K562 (cell line): ENCODE measurements at regions not wholly inside any gene's neighbourhood (a gene's known extent, or its start where the extent isn't known, plus 50 kb on each side); places are given as distances from the start of the nearest gene placed in this dataset.

ENCODE experiments used
- ATAC-seq: fragments of 200-7000 bp; cut with Tn5 transposase; 3 replicates; pipeline ENCODE4 v1.9.1; 2020; ENCODE audit warnings: moderate library complexity
- BruUV-seq: library from RNA; stranded (reverse); fragments of 400-500 nt; replicated peaks from 2 replicates; lab custom pipeline; 2021; lab: Mats Ljungman, UMichigan
- CTCF ChIA-PET: fragments of 300-600 bp; formaldehyde crosslinking; extraction: SDS; loops from one replicate; lab custom pipeline; 2021; ENCODE audit warnings: low intra/inter-chr PET ratio; lab: Yijun Ruan, JAX
- POLR2A ChIA-PET: fragments of 300-600, 350-650 bp; sonication (Branson Sonifier 250); formaldehyde crosslinking; extraction: SDS; loops from one replicate; lab custom pipeline; 2021; ENCODE audit warnings: antibody characterized with exemption, inconsistent platforms; lab: Yijun Ruan, JAX
- DNase-seq, 4 experiments: peaks; one replicate each; pipeline versions ENCODE4 v3.0.0 to v3.0.0-alpha.2; 2011 to 2018; ENCODE audit warnings: low spot score in 3 of 4, mixed read lengths in 3 of 4; ENCODE audit errors: extremely low read depth in 1 of 4
- FAIRE-seq: peaks from 2 replicates; lab custom pipeline; 2011; peaks lifted over from hg19 to GRCh38; lab: Jason Lieb, UNC
- H2AFZ ChIP-seq: 2 replicates; pipeline ENCODE4 v1.6.0; 2011; ENCODE audit warnings: low read depth, low read length, control low read depth, inconsistent platforms
- H3K27ac ChIP-seq: fragments of 200-600 bp; 3 replicates; pipeline ENCODE4 v1.8.0; 2011; ENCODE audit warnings: low read depth, mild to moderate bottlenecking, control low read depth, inconsistent platforms, low read length, moderate library complexity, mixed read lengths; ENCODE audit errors: extremely low read depth
- H3K27me3 ChIP-seq, 2 experiments: fragments of 300-600 bp in 1 of 2; 2 replicates in 1 of 2; 3 replicates in 1 of 2; pipeline versions ENCODE4 v1.6.0 to v1.8.0; 2011; ENCODE audit warnings: inconsistent platforms in 2 of 2, low read length in 2 of 2, mild to moderate bottlenecking in 1 of 2, mixed read lengths in 1 of 2, moderate library complexity in 1 of 2; ENCODE audit not compliant: control insufficient read depth in 2 of 2, insufficient read depth in 2 of 2
- H3K36me3 ChIP-seq: fragments of 300-600 bp; 3 replicates; pipeline ENCODE4 v1.8.0; 2011; ENCODE audit warnings: mild to moderate bottlenecking, low read length, inconsistent platforms; ENCODE audit not compliant: control insufficient read depth, insufficient read depth
- H3K4me1 ChIP-seq, 2 experiments: fragments of 200-600 bp in 1 of 2; replicated peaks in 1 of 2; 2 replicates in 1 of 2; 3 replicates in 1 of 2; pipeline versions ENCODE4 v1.5.1 to v1.8.0; 2011; ENCODE audit warnings: inconsistent platforms in 2 of 2, low read length in 2 of 2, mild to moderate bottlenecking in 1 of 2, mixed read lengths in 1 of 2, moderate library complexity in 1 of 2; ENCODE audit not compliant: control insufficient read depth in 2 of 2, insufficient read depth in 2 of 2
- H3K4me2 ChIP-seq: 2 replicates; pipeline ENCODE4 v1.6.1; 2011; ENCODE audit warnings: low read length, control low read depth, inconsistent platforms, mixed read lengths; ENCODE audit not compliant: insufficient read depth
- H3K4me3 ChIP-seq: fragments of 200-600 bp; sonication (generic), shearing (Covaris generic); 2 replicates; pipeline ENCODE4 v1.5.1; 2016; ENCODE audit warnings: control low read depth, inconsistent platforms
- H3K79me2 ChIP-seq: fragments of 200-600 bp; 3 replicates; pipeline ENCODE4 v1.8.0; 2011; ENCODE audit warnings: low read length, inconsistent platforms; ENCODE audit not compliant: control insufficient read depth, insufficient read depth
- H3K9ac ChIP-seq, 2 experiments: 2 replicates each; pipeline versions ENCODE4 v1.6.0 to v1.6.1; 2011; ENCODE audit warnings: low read depth in 2 of 2, low read length in 2 of 2, control low read depth in 1 of 2, inconsistent platforms in 1 of 2, mild to moderate bottlenecking in 1 of 2, mixed read lengths in 1 of 2; ENCODE audit not compliant: insufficient read depth in 1 of 2
- H3K9me1 ChIP-seq: one replicate; pipeline ENCODE4 v1.6.0; 2011; ENCODE audit warnings: inconsistent platforms, mild to moderate bottlenecking, low read length, moderate library complexity; ENCODE audit not compliant: control insufficient read depth, insufficient read depth
- H3K9me3 ChIP-seq: replicated peaks from 2 replicates; pipeline ENCODE4 v1.5.1; 2011; ENCODE audit warnings: low read depth, low read length, inconsistent platforms; ENCODE audit not compliant: control insufficient read depth, insufficient read depth
- H4K20me1 ChIP-seq: replicated peaks from 2 replicates; pipeline ENCODE4 v1.6.1; 2011; ENCODE audit warnings: low read length, inconsistent platforms, mixed read lengths; ENCODE audit not compliant: control insufficient read depth, insufficient read depth
- ADNP ChIP-seq: fragments of 200-800 bp; sonication (Bioruptor generic); IDR thresholded peaks from 2 replicates; pipeline ENCODE4 v1.6.1; 2016; ENCODE audit warnings: missing genetic modification characterization, missing compliant biosample characterization
- ARNT ChIP-seq, 2 experiments: fragments of 450-650 bp; IDR thresholded peaks; 2 replicates each; pipeline ENCODE4 v1.6.1; 2016; ENCODE audit warnings: mild to moderate bottlenecking in 1 of 2
- BACH1 ChIP-seq: fragments of 200-800 bp; sonication (Bioruptor generic); IDR thresholded peaks from 2 replicates; pipeline ENCODE4 v1.6.1; 2016; ENCODE audit warnings: missing genetic modification characterization, missing compliant biosample characterization
- ELK3 ChIP-seq: fragments of 450-650 bp; formaldehyde crosslinking; IDR thresholded peaks from 2 replicates; pipeline ENCODE4 v1.4.0; 2020; ENCODE audit warnings: mild to moderate bottlenecking
- HES1 ChIP-seq: fragments of 450-650 bp; IDR thresholded peaks from 2 replicates; pipeline ENCODE4 v1.6.1; 2016; ENCODE audit warnings: low read depth, mild to moderate bottlenecking, moderate library complexity
- KLF1 ChIP-seq: fragments of 450-650 bp; IDR thresholded peaks from 2 replicates; pipeline ENCODE4 v1.6.1; 2016; ENCODE audit warnings: missing genetic modification characterization, missing compliant biosample characterization
- MCM7 ChIP-seq, 2 experiments: fragments of 450-650 bp; IDR thresholded peaks; 2 replicates each; pipeline ENCODE4 v1.6.1; 2016 to 2018
- MEIS2 ChIP-seq: fragments of 450-650 bp; IDR thresholded peaks from 2 replicates; pipeline ENCODE4 v1.6.1; 2014; ENCODE audit warnings: mild to moderate bottlenecking; ENCODE audit not compliant: partially characterized antibody
- MIER1 ChIP-seq: fragments of 450-650 bp; IDR thresholded peaks from 2 replicates; pipeline ENCODE4 v1.6.1; 2016; ENCODE audit warnings: antibody characterized with exemption, mild to moderate bottlenecking, low read depth
- POLR2AphosphoS5 ChIP-seq: IDR thresholded peaks from 2 replicates; pipeline ENCODE4 v1.6.1; 2011; ENCODE audit warnings: mild to moderate bottlenecking, low read depth, low read length, moderate library complexity; ENCODE audit not compliant: control insufficient read depth, insufficient read depth
- PRDM10 ChIP-seq: fragments of 450-650 bp; IDR thresholded peaks from 2 replicates; pipeline ENCODE4 v1.6.1; 2018; ENCODE audit not compliant: partially characterized antibody
- SNRNP70 ChIP-seq: fragments of 200-400 bp; formaldehyde crosslinking; optimal IDR thresholded peaks from 2 replicates; pipeline ENCODE3; 2017; ENCODE audit warnings: low read depth, low read length
- TCF3 ChIP-seq: sonication (generic); formaldehyde crosslinking; IDR thresholded peaks from 2 replicates; pipeline ENCODE4 v1.4.0; 2020; ENCODE audit warnings: mild to moderate bottlenecking, missing genetic modification reagents
- ZNF253 ChIP-seq: fragments of 250-450 bp; sonication (Bioruptor Pico); conservative IDR thresholded peaks from 2 replicates; pipeline ENCODE4 v1.6.1; 2021; ENCODE audit warnings: mild to moderate bottlenecking
- ZNF280B ChIP-seq: fragments of 250-450 bp; sonication (Bioruptor Pico); IDR thresholded peaks from 2 replicates; pipeline ENCODE4 v1.5.1; 2021; ENCODE audit warnings: mild to moderate bottlenecking
- ZNF436 ChIP-seq: fragments of 250-450, 450-650 bp; sonication (Bioruptor Pico); formaldehyde crosslinking; IDR thresholded peaks from 2 replicates; pipeline ENCODE4 v1.7.0; 2020; ENCODE audit warnings: mild to moderate bottlenecking
- WGBS: fragments of 100-300 bp; shearing (Covaris generic); methylation state at CpG from one replicate; pipeline ENCODE4 v1.1.6; 2016; ENCODE audit warnings: low coverage, mixed read lengths; ENCODE audit not compliant: insufficient coverage; ENCODE audit errors: missing lambda C conversion rate; 5-methylcytosine and 5-hydroxymethylcytosine counted together
- in situ Hi-C: fragments of 300-500 bp; cut with MboI; formaldehyde crosslinking; loops from 4 replicates; pipeline ENCODE4 v1.15.0; 2018; ENCODE audit warnings: inconsistent platforms, mixed read lengths
- intact Hi-C: fragments of 100-400 bp; cut with micrococcal nuclease; formaldehyde crosslinking; loops from 2 replicates; pipeline ENCODE4 v1.14.2; 2022

- Histone ChIP-seq H3K27me3 (peaks cover under 1 to 7% of the 10 kb centered on the region in 2 experiments; a peak in 3 of 5 replicates), H3K36me3 (no peaks in the 10 kb centered on the region), H3K9me1 (no peaks in the 10 kb centered on the region), H4K20me1 (peaks cover 26% of the 10 kb centered on the region), H3K9me3 (no peaks in the 10 kb centered on the region), H3K4me2 (no peak overlapping the region), H2AFZ (no peak overlapping the region), H3K9ac (no peak overlapping the region), H3K27ac (no peak overlapping the region), H3K4me1 (peaks cover 22 to 24% of the 10 kb centered on the region in 2 experiments), H3K79me2 (no peaks in the 10 kb centered on the region), H3K4me3 (no peak overlapping the region)
- FAIRE-seq (no peak), DNase-seq (no peak), ATAC-seq (no peak)
- no TSS peak for BruUV-seq
- ChIA-PET CTCF (no interaction called here), POLR2A (interaction anchor here (0.6 to 1.6 kb wide), 4 partner anchors 13 to 213 kb away, joined by 3 to 5 read pairs (median 3); no protein-coding TSS in a partner anchor)
- intact Hi-C loops: no loop called here
- 45% methylated on average over 11 of the region's 11 CpGs for WGBS
- in situ Hi-C loops: no loop called here
- TF ChIP-seq MIER1 (no peak), ARNT (IDR thresholded peaks at IDR 0.05) (no peak), SNRNP70 (no peak), TCF3 (no peak), KLF1 (tag) (no peak), ZNF280B (CRISPR knock-in tag) (no peak), MEIS2 (no peak), PRDM10 (no peak), MCM7 (IDR thresholded peaks at IDR 0.05) (no peak), BACH1 (tag) (no peak), ZNF253 (CRISPR knock-in tag) (no peak), ZNF436 (no peak), ELK3 (no peak), POLR2AphosphoS5 (no peak), HES1 (no peak), ADNP (no peak)
Measured at GRCh38 chr5:135242021-135242865, 156.8 kb downstream of the MACROH2A1 start.
